GM23338 (cell line): ENCODE measurements at regions not wholly inside any gene's neighbourhood (a gene's known extent, or its start where the extent isn't known, plus 50 kb on each side); places are given as distances from the start of the nearest gene placed in this dataset.

ENCODE experiments used
- ATAC-seq: fragments of 200-7000 bp; cut with Tn5 transposase; 3 replicates; pipeline ENCODE4 v1.9.1; 2020
- DNase-seq: peaks from one replicate; pipeline ENCODE4 v3.0.0-alpha.2; 2015; ENCODE audit warnings: low spot score
- H2AFZ ChIP-seq: fragments of 200-600 bp; sonication (generic); 2 replicates; pipeline ENCODE4 v1.8.0; 2016; ENCODE audit warnings: antibody characterized with exemption, mild to moderate bottlenecking, moderate library complexity
- H3F3A ChIP-seq: fragments of 200-600 bp; sonication (generic); replicated peaks from 2 replicates; pipeline ENCODE4 v1.8.0; 2017; ENCODE audit warnings: antibody characterized with exemption, mixed run types, low read depth
- H3K27ac ChIP-seq: fragments of 200-600 bp; sonication (generic); 2 replicates; pipeline ENCODE4 v1.6.1; 2016; ENCODE audit warnings: low read depth
- H3K27me3 ChIP-seq: fragments of 200-600 bp; sonication (generic); 2 replicates; pipeline ENCODE4 v1.8.0; 2016; ENCODE audit warnings: mild to moderate bottlenecking, mixed run types, moderate library complexity; ENCODE audit not compliant: insufficient read depth
- H3K36me3 ChIP-seq: fragments of 200-600 bp; sonication (generic); 2 replicates; pipeline ENCODE4 v1.8.0; 2016; ENCODE audit warnings: mild to moderate bottlenecking; ENCODE audit not compliant: insufficient read depth
- H3K4me1 ChIP-seq: fragments of 200-600 bp; sonication (generic); 2 replicates; pipeline ENCODE4 v1.8.0; 2016; ENCODE audit warnings: mild to moderate bottlenecking, moderate library complexity; ENCODE audit not compliant: insufficient read depth
- H3K4me2 ChIP-seq: fragments of 200-600 bp; sonication (generic); 2 replicates; pipeline ENCODE4 v1.7.1; 2017; ENCODE audit warnings: mixed run types
- H3K4me3 ChIP-seq: fragments of 200-600 bp; sonication (generic); 2 replicates; pipeline ENCODE4 v1.6.1; 2016; ENCODE audit warnings: mixed run types
- H3K79me2 ChIP-seq: fragments of 200-600 bp; sonication (generic); replicated peaks from 2 replicates; pipeline ENCODE4 v1.8.0; 2017; ENCODE audit warnings: mild to moderate bottlenecking; ENCODE audit not compliant: insufficient read depth
- H3K9me2 ChIP-seq: fragments of 200-600 bp; sonication (generic); 2 replicates; pipeline ENCODE4 v1.8.0; 2017; ENCODE audit not compliant: insufficient read depth
- H4K20me1 ChIP-seq: fragments of 200-600 bp; sonication (generic); replicated peaks from 2 replicates; pipeline ENCODE4 v1.8.0; 2017; ENCODE audit warnings: mild to moderate bottlenecking; ENCODE audit not compliant: insufficient read depth
- H3K27ac Mint-ChIP-seq: 2 replicates; pipeline ENCODE4 v1.8.0; 2020; ENCODE audit warnings: inconsistent platforms, mild to moderate bottlenecking, moderate library complexity, mixed read lengths
- H3K27me3 Mint-ChIP-seq: 3 replicates; pipeline ENCODE4 v1.8.0; 2022; ENCODE audit warnings: low read depth, mild to moderate bottlenecking, moderate library complexity, mixed read lengths, inconsistent platforms; ENCODE audit not compliant: insufficient read depth, poor library complexity
- H3K36me3 Mint-ChIP-seq: 3 replicates; pipeline ENCODE4 v1.8.0; 2021; ENCODE audit warnings: low read depth, mild to moderate bottlenecking, inconsistent platforms, moderate library complexity, mixed read lengths
- H3K4me1 Mint-ChIP-seq: 3 replicates; pipeline ENCODE4 v1.8.0; 2020; ENCODE audit warnings: mild to moderate bottlenecking, inconsistent platforms, mixed read lengths
- H3K4me3 Mint-ChIP-seq: 3 replicates; pipeline ENCODE4 v1.8.0; 2021; ENCODE audit warnings: moderate library complexity, mild to moderate bottlenecking, inconsistent platforms, mixed read lengths
- H3K9me3 Mint-ChIP-seq: 3 replicates; pipeline ENCODE4 v1.8.0; 2020; ENCODE audit warnings: moderate library complexity, mild to moderate bottlenecking, inconsistent platforms, mixed read lengths
- CREB1 ChIP-seq: fragments of 250-450 bp; sonication (Bioruptor Pico); IDR thresholded peaks from 2 replicates; pipeline ENCODE4 v1.5.0; 2020; ENCODE audit warnings: low read depth, mild to moderate bottlenecking, moderate library complexity
- EZH2 ChIP-seq: fragments of 200-600 bp; sonication (generic); IDR thresholded peaks from one replicate; pipeline ENCODE4 v1.8.0; 2017; ENCODE audit warnings: antibody characterized with exemption, mild to moderate bottlenecking, low read depth; ENCODE audit not compliant: unreplicated experiment
- EZH2phosphoT487 ChIP-seq: fragments of 200-600 bp; sonication (generic); IDR thresholded peaks from one replicate; pipeline ENCODE4 v1.8.1; 2018; ENCODE audit warnings: antibody characterized with exemption; ENCODE audit not compliant: unreplicated experiment
- JUNB ChIP-seq: IDR thresholded peaks from one replicate; pipeline ENCODE4 v1.6.1; 2016; ENCODE audit warnings: antibody characterized with exemption; ENCODE audit not compliant: unreplicated experiment
- NANOG ChIP-seq: IDR thresholded peaks from 2 replicates; pipeline ENCODE4 v1.6.1; 2016; ENCODE audit warnings: antibody characterized with exemption, borderline replicate concordance
- POLR2AphosphoS5 ChIP-seq: IDR thresholded peaks from 2 replicates; pipeline ENCODE4 v1.6.1; 2016; ENCODE audit warnings: antibody characterized with exemption, low read depth
- REST ChIP-seq: IDR thresholded peaks from one replicate; pipeline ENCODE4 v1.6.1; 2018; ENCODE audit warnings: antibody characterized with exemption; ENCODE audit not compliant: unreplicated experiment
- STAT1 ChIP-seq: IDR thresholded peaks from one replicate; pipeline ENCODE4 v1.6.1; 2016; ENCODE audit warnings: antibody characterized with exemption; ENCODE audit not compliant: unreplicated experiment
- ZNF114 ChIP-seq: fragments of 250-450 bp; sonication (Bioruptor Pico); IDR thresholded peaks from 2 replicates; pipeline ENCODE4 v1.5.0; 2020; ENCODE audit warnings: mild to moderate bottlenecking, moderate library complexity
- ZNF331 ChIP-seq: fragments of 250-450 bp; sonication (Bioruptor Pico); IDR thresholded peaks from 2 replicates; pipeline ENCODE4 v1.5.0; 2020; ENCODE audit warnings: low read depth, mild to moderate bottlenecking, moderate library complexity
- TF ChIP-seq, protein P1 (sequence below), 2 experiments: fragments of 200-600 bp in 1 of 2; sonication (generic) in 1 of 2; conservative IDR thresholded peaks; 2 replicates each; pipeline versions ENCODE4 v1.5.1 to v1.6.1; 2016 to 2017; ENCODE audit warnings: antibody characterized with exemption in 2 of 2, low read depth in 2 of 2, mild to moderate bottlenecking in 2 of 2, moderate library complexity in 1 of 2
- TF ChIP-seq, protein P2 (sequence below): IDR thresholded peaks from 2 replicates; pipeline ENCODE4 v1.6.1; 2016; ENCODE audit warnings: antibody characterized with exemption
- TF ChIP-seq, protein P3 (sequence below): fragments of 250-450 bp; sonication (Bioruptor Pico); IDR thresholded peaks from 2 replicates; pipeline ENCODE4 v1.5.0; 2020; ENCODE audit warnings: mild to moderate bottlenecking, moderate library complexity

- no peak for ATAC-seq
- no peak overlapping the region for H3K4me2 ChIP-seq
- Mint-ChIP-seq H3K4me3 (no peak overlapping the region), H3K36me3 (no peaks in the 10 kb centered on the region), H3K27ac (no peak overlapping the region), H3K27me3 (peaks cover 6% of the 10 kb centered on the region), H3K4me1 (no peaks in the 10 kb centered on the region), H3K9me3 (no peaks in the 10 kb centered on the region)
- H4K20me1 ChIP-seq = no peaks in the 10 kb centered on the region
- no peaks in the 10 kb centered on the region for H3K4me1 ChIP-seq
- H3K27ac ChIP-seq = no peak overlapping the region
- H3K27me3 ChIP-seq = no peaks in the 10 kb centered on the region
- TF ChIP-seq, protein P1, sequence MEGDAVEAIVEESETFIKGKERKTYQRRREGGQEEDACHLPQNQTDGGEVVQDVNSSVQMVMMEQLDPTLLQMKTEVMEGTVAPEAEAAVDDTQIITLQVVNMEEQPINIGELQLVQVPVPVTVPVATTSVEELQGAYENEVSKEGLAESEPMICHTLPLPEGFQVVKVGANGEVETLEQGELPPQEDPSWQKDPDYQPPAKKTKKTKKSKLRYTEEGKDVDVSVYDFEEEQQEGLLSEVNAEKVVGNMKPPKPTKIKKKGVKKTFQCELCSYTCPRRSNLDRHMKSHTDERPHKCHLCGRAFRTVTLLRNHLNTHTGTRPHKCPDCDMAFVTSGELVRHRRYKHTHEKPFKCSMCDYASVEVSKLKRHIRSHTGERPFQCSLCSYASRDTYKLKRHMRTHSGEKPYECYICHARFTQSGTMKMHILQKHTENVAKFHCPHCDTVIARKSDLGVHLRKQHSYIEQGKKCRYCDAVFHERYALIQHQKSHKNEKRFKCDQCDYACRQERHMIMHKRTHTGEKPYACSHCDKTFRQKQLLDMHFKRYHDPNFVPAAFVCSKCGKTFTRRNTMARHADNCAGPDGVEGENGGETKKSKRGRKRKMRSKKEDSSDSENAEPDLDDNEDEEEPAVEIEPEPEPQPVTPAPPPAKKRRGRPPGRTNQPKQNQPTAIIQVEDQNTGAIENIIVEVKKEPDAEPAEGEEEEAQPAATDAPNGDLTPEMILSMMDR (conservative IDR thresholded peaks at IDR 0.05; ENCODE audit: low read depth in 2 of 2) = no peak
- TF ChIP-seq, protein P2, sequence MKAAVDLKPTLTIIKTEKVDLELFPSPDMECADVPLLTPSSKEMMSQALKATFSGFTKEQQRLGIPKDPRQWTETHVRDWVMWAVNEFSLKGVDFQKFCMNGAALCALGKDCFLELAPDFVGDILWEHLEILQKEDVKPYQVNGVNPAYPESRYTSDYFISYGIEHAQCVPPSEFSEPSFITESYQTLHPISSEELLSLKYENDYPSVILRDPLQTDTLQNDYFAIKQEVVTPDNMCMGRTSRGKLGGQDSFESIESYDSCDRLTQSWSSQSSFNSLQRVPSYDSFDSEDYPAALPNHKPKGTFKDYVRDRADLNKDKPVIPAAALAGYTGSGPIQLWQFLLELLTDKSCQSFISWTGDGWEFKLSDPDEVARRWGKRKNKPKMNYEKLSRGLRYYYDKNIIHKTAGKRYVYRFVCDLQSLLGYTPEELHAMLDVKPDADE = no peak
- TF ChIP-seq EZH2phosphoT487 (no peak), CREB1 (no peak), NANOG (no peak), REST (no peak), EZH2 (no peak), STAT1 (no peak), ZNF331 (CRISPR knock-in tag) (no peak), JUNB (no peak), POLR2AphosphoS5 (no peak), ZNF114 (CRISPR knock-in tag) (no peak)
- TF ChIP-seq, protein P3, sequence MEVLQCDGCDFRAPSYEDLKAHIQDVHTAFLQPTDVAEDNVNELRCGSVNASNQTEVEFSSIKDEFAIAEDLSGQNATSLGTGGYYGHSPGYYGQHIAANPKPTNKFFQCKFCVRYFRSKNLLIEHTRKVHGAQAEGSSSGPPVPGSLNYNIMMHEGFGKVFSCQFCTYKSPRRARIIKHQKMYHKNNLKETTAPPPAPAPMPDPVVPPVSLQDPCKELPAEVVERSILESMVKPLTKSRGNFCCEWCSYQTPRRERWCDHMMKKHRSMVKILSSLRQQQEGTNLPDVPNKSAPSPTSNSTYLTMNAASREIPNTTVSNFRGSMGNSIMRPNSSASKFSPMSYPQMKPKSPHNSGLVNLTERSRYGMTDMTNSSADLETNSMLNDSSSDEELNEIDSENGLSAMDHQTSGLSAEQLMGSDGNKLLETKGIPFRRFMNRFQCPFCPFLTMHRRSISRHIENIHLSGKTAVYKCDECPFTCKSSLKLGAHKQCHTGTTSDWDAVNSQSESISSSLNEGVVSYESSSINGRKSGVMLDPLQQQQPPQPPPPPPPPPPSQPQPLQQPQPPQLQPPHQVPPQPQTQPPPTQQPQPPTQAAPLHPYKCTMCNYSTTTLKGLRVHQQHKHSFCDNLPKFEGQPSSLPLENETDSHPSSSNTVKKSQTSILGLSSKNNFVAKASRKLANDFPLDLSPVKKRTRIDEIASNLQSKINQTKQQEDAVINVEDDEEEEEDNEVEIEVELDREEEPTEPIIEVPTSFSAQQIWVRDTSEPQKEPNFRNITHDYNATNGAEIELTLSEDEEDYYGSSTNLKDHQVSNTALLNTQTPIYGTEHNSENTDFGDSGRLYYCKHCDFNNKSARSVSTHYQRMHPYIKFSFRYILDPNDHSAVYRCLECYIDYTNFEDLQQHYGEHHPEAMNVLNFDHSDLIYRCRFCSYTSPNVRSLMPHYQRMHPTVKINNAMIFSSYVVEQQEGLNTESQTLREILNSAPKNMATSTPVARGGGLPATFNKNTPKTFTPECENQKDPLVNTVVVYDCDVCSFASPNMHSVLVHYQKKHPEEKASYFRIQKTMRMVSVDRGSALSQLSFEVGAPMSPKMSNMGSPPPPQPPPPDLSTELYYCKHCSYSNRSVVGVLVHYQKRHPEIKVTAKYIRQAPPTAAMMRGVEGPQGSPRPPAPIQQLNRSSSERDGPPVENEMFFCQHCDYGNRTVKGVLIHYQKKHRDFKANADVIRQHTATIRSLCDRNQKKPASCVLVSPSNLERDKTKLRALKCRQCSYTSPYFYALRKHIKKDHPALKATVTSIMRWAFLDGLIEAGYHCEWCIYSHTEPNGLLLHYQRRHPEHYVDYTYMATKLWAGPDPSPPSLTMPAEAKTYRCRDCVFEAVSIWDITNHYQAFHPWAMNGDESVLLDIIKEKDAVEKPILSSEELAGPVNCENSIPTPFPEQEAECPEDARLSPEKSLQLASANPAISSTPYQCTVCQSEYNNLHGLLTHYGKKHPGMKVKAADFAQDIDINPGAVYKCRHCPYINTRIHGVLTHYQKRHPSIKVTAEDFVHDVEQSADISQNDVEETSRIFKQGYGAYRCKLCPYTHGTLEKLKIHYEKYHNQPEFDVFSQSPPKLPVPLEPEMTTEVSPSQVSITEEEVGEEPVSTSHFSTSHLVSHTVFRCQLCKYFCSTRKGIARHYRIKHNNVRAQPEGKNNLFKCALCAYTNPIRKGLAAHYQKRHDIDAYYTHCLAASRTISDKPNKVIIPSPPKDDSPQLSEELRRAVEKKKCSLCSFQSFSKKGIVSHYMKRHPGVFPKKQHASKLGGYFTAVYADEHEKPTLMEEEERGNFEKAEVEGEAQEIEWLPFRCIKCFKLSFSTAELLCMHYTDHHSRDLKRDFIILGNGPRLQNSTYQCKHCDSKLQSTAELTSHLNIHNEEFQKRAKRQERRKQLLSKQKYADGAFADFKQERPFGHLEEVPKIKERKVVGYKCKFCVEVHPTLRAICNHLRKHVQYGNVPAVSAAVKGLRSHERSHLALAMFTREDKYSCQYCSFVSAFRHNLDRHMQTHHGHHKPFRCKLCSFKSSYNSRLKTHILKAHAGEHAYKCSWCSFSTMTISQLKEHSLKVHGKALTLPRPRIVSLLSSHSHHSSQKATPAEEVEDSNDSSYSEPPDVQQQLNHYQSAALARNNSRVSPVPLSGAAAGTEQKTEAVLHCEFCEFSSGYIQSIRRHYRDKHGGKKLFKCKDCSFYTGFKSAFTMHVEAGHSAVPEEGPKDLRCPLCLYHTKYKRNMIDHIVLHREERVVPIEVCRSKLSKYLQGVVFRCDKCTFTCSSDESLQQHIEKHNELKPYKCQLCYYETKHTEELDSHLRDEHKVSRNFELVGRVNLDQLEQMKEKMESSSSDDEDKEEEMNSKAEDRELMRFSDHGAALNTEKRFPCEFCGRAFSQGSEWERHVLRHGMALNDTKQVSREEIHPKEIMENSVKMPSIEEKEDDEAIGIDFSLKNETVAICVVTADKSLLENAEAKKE = no peak
- H3F3A ChIP-seq = no peaks in the 10 kb centered on the region
- no peaks in the 10 kb centered on the region for H3K9me2 ChIP-seq
- no peaks in the 10 kb centered on the region for H3K36me3 ChIP-seq
- DNase-seq = no peak
- no peaks in the 10 kb centered on the region for H3K79me2 ChIP-seq
- H3K4me3 ChIP-seq = no peak overlapping the region
- H2AFZ ChIP-seq = peak overlapping the region; percentile 60; the same call in 1 of the 2 replicates
Measured at GRCh38 chr18:67219821-67220220, 296.7 kb downstream of the DSEL start.
